IPS-20b (cell line): ENCODE measurements at regions not wholly inside any gene's neighbourhood (a gene's known extent, or its start where the extent isn't known, plus 50 kb on each side); places are given as distances from the start of the nearest gene placed in this dataset.
"Not testable (repeated sequence)": the region's sequence is repeated elsewhere in the genome, so short reads cannot be mapped to it uniquely, and the experiment has no call there.

ENCODE experiments used
- H3K27ac ChIP-seq: one replicate; pipeline ENCODE4 v1.5.1; 2013; ENCODE audit warnings: low read length
- H3K27me3 ChIP-seq: 2 replicates; pipeline ENCODE4 v1.6.1; 2013; ENCODE audit warnings: mild to moderate bottlenecking, low read length, inconsistent platforms; ENCODE audit not compliant: insufficient read depth
- H3K36me3 ChIP-seq: 2 replicates; pipeline ENCODE4 v1.6.1; 2013; ENCODE audit warnings: low read depth, mild to moderate bottlenecking, inconsistent platforms, low read length, moderate library complexity; ENCODE audit not compliant: insufficient read depth
- H3K4me1 ChIP-seq: 2 replicates; pipeline ENCODE4 v1.6.1; 2013; ENCODE audit warnings: mild to moderate bottlenecking, control low read depth, inconsistent platforms, low read length, moderate library complexity; ENCODE audit not compliant: insufficient read depth
- H3K4me3 ChIP-seq: 2 replicates; pipeline ENCODE4 v1.5.1; 2013; ENCODE audit warnings: mild to moderate bottlenecking, low read length, inconsistent platforms
- H3K9ac ChIP-seq: 2 replicates; pipeline ENCODE4 v1.6.1; 2013; ENCODE audit warnings: low read depth, mild to moderate bottlenecking, inconsistent platforms, low read length, moderate library complexity
- H3K9me3 ChIP-seq: 2 replicates; pipeline ENCODE4 v1.6.1; 2013; ENCODE audit warnings: mild to moderate bottlenecking, low read depth, low read length, inconsistent platforms; ENCODE audit not compliant: insufficient read depth

DNA sequence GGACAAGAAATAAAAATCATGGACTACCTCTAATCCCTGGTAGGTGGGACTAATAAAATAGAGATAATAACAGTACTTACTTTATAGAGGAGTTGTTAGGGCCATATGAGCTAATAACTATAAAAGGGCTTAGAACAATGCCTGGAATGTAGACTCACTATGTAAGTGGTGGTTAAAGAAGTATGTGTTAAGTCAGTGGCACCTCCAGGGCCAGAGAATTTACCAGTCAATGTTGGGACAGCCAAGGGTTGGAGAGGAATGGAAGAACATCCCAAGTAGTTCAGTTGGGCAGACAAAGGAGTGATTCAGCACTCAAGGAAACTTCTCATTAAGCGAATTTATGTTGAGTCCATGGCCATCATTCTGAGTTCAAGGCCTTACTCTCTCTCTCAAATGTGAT is 116.8 kb downstream of the OTOR start:
- H3K9me3 ChIP-seq, result no peaks in the 10 kb centered on the region
- H3K27ac ChIP-seq, result no peak overlapping the region
- H3K27me3 ChIP-seq, result no peaks in the 10 kb centered on the region
- no peaks in the 10 kb centered on the region for H3K36me3 ChIP-seq
- no peak overlapping the region for H3K4me3 ChIP-seq
- no peaks in the 10 kb centered on the region for H3K4me1 ChIP-seq
- H3K9ac ChIP-seq, result no peak overlapping the region

DNA sequence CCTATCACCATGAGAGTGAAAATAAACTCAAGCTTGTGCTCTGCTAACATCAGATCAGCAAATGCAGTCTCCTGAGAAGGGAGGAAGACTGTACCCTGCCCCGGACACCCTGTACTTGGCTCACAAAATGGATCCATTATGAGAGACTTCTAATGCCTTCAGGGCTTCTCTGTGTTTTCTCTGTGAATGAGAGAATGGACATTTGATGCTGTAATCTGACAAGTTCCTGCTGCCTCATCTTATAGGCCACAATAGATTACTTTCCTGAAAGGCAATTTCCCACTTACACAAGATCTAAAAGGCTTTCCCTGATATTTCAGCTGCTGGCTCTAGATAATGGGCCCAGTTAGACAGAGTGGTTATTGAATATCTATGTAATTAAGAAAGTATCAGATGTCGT is 117.2 kb downstream of the OTOR start:
- Histone ChIP-seq H3K27me3 (no peaks in the 10 kb centered on the region), H3K9me3 (no peaks in the 10 kb centered on the region), H3K9ac (no peak overlapping the region), H3K4me1 (no peaks in the 10 kb centered on the region), H3K36me3 (no peaks in the 10 kb centered on the region), H3K4me3 (no peak overlapping the region), H3K27ac (no peak overlapping the region)

DNA sequence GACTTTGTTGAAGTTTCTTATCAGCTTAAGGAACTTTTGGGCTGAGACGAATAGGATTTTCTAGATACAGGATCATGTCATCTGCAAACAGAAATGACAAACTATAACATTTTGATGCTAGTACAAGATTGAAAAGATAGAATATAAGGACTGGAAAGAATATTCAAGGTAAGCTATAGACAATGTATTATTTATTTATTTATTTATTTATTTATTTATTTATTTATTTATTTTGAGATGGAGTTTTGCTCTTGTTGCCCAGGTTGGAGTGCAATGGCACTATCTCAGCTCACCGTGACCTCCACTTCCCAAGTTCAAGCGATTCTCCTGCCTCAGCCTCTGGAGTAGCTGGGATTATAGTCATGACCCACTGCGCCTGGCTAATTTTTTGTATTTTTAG is 125.0 kb downstream of the OTOR start:
- not testable (repeated sequence) for H3K27me3 ChIP-seq, H3K9ac ChIP-seq, H3K36me3 ChIP-seq, H3K4me1 ChIP-seq, H3K27ac ChIP-seq, H3K9me3 ChIP-seq, H3K4me3 ChIP-seq

DNA sequence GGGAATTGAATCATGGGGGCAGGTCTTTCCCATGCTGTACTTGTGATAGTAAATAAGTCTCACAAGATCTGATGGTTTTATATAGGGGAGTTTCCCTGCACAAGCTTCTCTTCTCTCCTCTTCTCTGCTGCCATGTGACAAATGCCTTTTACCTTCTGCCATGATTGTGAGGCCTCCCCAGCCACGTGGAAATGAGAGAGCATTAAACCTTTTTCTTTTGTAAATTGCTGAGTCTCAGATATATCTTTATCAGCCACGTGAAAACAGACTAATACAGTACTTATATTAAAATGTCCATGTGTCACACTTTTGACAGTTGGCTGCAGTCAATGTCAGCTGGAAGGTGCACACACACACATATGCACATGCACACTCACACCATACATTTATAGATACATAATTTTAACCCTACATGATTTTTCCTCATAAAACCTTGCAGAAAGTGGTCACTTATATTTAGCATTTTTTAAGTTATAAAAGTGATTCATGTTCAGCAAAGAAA is 128.9 kb downstream of the OTOR start:
- H3K9me3 ChIP-seq, result no peaks in the 10 kb centered on the region
- H3K4me1 ChIP-seq, result no peaks in the 10 kb centered on the region
- H3K27ac ChIP-seq, result no peak overlapping the region
- no peak overlapping the region for H3K9ac ChIP-seq
- H3K36me3 ChIP-seq, result no peaks in the 10 kb centered on the region
- no peak overlapping the region for H3K4me3 ChIP-seq
- H3K27me3 ChIP-seq, result no peaks in the 10 kb centered on the region

GRCh38 chr20:16885746-16886145 is 137.6 kb downstream of the OTOR start:
- Histone ChIP-seq H3K9ac (no peak overlapping the region), H3K27me3 (no peaks in the 10 kb centered on the region), H3K4me3 (no peak overlapping the region), H3K9me3 (no peaks in the 10 kb centered on the region), H3K36me3 (no peaks in the 10 kb centered on the region), H3K4me1 (no peaks in the 10 kb centered on the region), H3K27ac (no peak overlapping the region)

- Histone ChIP-seq H3K9me3 (no peaks in the 10 kb centered on the region), H3K4me1 (no peaks in the 10 kb centered on the region), H3K27me3 (no peaks in the 10 kb centered on the region), H3K27ac (no peak overlapping the region), H3K36me3 (no peaks in the 10 kb centered on the region), H3K4me3 (no peak overlapping the region), H3K9ac (no peak overlapping the region)
Observed at GRCh38 chr20:16898433-16898832, 150.3 kb downstream of the OTOR start.

GRCh38 chr20:16902662-16903061 is 154.5 kb downstream of the OTOR start:
- no peaks in the 10 kb centered on the region for H3K36me3 ChIP-seq
- no peaks in the 10 kb centered on the region for H3K27me3 ChIP-seq
- no peak overlapping the region for H3K27ac ChIP-seq
- no peaks in the 10 kb centered on the region for H3K9me3 ChIP-seq
- H3K4me1 ChIP-seq, result no peaks in the 10 kb centered on the region
- no peak overlapping the region for H3K9ac ChIP-seq
- H3K4me3 ChIP-seq, result no peak overlapping the region

- Histone ChIP-seq H3K4me3 (no peak overlapping the region), H3K9ac (no peak overlapping the region), H3K4me1 (no peaks in the 10 kb centered on the region), H3K9me3 (no peaks in the 10 kb centered on the region), H3K27ac (no peak overlapping the region), H3K36me3 (no peaks in the 10 kb centered on the region), H3K27me3 (no peaks in the 10 kb centered on the region)
Observed at GRCh38 chr20:16904751-16905150, 156.6 kb downstream of the OTOR start.

DNA sequence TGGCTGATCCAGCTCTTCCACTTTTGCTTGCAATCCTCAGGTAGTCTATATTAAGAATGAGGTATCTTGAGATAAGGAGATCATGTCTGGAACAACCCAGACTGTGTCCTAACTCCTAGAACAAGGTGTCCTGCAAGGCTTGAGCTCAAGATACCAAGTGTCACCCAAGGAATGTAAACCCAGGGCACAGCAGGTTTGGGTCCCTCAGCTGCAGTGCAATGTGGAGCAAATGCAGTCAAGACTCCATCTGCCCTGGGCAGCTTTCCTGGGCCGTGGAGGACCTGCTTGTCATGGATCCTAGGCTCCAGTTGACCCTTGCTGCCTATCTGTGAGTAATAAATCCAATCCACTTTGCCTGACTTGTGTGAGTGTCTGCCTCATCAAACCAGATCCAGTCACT is 166.1 kb downstream of the OTOR start:
- no peak overlapping the region for H3K9ac ChIP-seq
- no peaks in the 10 kb centered on the region for H3K36me3 ChIP-seq
- no peak overlapping the region for H3K27ac ChIP-seq
- peaks cover 12% of the 10 kb centered on the region; the same call in 1 of the 2 replicates for H3K9me3 ChIP-seq
- no peaks in the 10 kb centered on the region for H3K27me3 ChIP-seq
- no peak overlapping the region for H3K4me3 ChIP-seq
- peaks cover 7% of the 10 kb centered on the region; the same call in 1 of the 2 replicates for H3K4me1 ChIP-seq

- Histone ChIP-seq H3K9ac (no peak overlapping the region), H3K36me3 (no peaks in the 10 kb centered on the region), H3K9me3 (peaks cover 12% of the 10 kb centered on the region; the same call in 1 of the 2 replicates), H3K4me3 (no peak overlapping the region), H3K27me3 (no peaks in the 10 kb centered on the region), H3K27ac (no peak overlapping the region), H3K4me1 (peaks cover 7% of the 10 kb centered on the region; the same call in 1 of the 2 replicates)
Observed at GRCh38 chr20:16916165-16916564, 168.0 kb downstream of the OTOR start.

DNA sequence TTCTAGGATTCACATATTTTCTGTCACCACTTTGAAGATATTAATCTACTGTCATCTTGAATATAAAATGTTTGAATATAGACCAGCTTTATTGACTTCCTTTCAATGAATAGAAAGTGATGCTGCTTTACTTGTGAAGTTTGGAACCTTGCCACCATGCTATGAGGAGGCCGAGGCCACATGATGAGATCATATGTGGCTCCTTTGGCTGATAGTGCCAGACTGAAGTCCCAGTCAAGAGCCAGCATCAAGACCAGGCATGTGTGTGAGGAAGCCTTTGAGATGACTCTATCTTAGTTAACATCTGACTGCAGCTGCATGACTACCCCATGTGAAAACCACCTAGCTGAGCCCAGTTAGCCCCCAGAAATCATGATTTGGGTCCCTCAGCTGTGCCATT is 169.5 kb downstream of the OTOR start:
- H3K4me3 ChIP-seq, result no peak overlapping the region
- H3K36me3 ChIP-seq, result no peaks in the 10 kb centered on the region
- H3K27me3 ChIP-seq, result no peaks in the 10 kb centered on the region
- no peak overlapping the region for H3K27ac ChIP-seq
- H3K9ac ChIP-seq, result no peak overlapping the region
- peaks cover 11% of the 10 kb centered on the region; the same call in 1 of the 2 replicates for H3K9me3 ChIP-seq
- peaks cover 13% of the 10 kb centered on the region; the same call in 1 of the 2 replicates for H3K4me1 ChIP-seq

- Histone ChIP-seq H3K9ac (no peak overlapping the region), H3K36me3 (no peaks in the 10 kb centered on the region), H3K27me3 (no peaks in the 10 kb centered on the region), H3K4me3 (no peak overlapping the region), H3K4me1 (peaks cover 20% of the 10 kb centered on the region; the same call in 1 of the 2 replicates), H3K27ac (no peak overlapping the region), H3K9me3 (peaks cover 4% of the 10 kb centered on the region; the same call in 1 of the 2 replicates)
Observed at GRCh38 chr20:16918366-16918765, 170.2 kb downstream of the OTOR start.
